Liver (tissue), 8 donors: ENCODE measurements at regions not wholly inside any gene's neighbourhood (a gene's known extent, or its start where the extent isn't known, plus 50 kb on each side); places are given as distances from the start of the nearest gene placed in this dataset.

ENCODE experiments used
- DNase-seq: peaks from one replicate; pipeline ENCODE4 v3.0.0-alpha.2; 2017; ENCODE audit warnings: low spot score
- H3K27ac ChIP-seq, 2 donors: one replicate each; pipeline ENCODE4 v1.7.0; 2013; ENCODE audit warnings: inconsistent platforms in 2 of 2, low read length in 2 of 2, control low read depth in 1 of 2, low read depth in 1 of 2, mild to moderate bottlenecking in 1 of 2
- H3K27me3 ChIP-seq, 4 donors: one replicate each; pipeline versions ENCODE4 v1.6.1 to v1.7.0; 2013; ENCODE audit warnings: low read length in 3 of 4, inconsistent platforms in 1 of 4, mild to moderate bottlenecking in 1 of 4, moderate library complexity in 1 of 4; ENCODE audit not compliant: control insufficient read depth in 4 of 4, insufficient read depth in 4 of 4
- H3K36me3 ChIP-seq, 4 donors: one replicate each; pipeline versions ENCODE4 v1.6.1 to v1.7.0; 2013; ENCODE audit warnings: low read length in 3 of 4, mild to moderate bottlenecking in 3 of 4, low read depth in 1 of 4, moderate library complexity in 1 of 4; ENCODE audit not compliant: control insufficient read depth in 4 of 4, insufficient read depth in 3 of 4
- H3K4me1 ChIP-seq, 4 donors: one replicate each; pipeline versions ENCODE4 v1.6.1 to v1.7.0; 2013; ENCODE audit warnings: low read length in 3 of 4, mild to moderate bottlenecking in 3 of 4, moderate library complexity in 1 of 4; ENCODE audit not compliant: control insufficient read depth in 4 of 4, insufficient read depth in 4 of 4
- H3K4me3 ChIP-seq, 3 donors: one replicate each; pipeline versions ENCODE4 v1.6.1 to v1.7.0; 2013; ENCODE audit warnings: low read length in 3 of 3, control low read depth in 1 of 3, low read depth in 1 of 3, mild to moderate bottlenecking in 1 of 3
- H3K9ac ChIP-seq, 2 donors: one replicate each; pipeline ENCODE4 v1.7.0; 2013; ENCODE audit warnings: low read length in 2 of 2, mild to moderate bottlenecking in 2 of 2, moderate library complexity in 2 of 2, control low read depth in 1 of 2, low read depth in 1 of 2
- H3K9me3 ChIP-seq, 4 donors: one replicate each; pipeline versions ENCODE4 v1.6.1 to v1.7.0; 2013; ENCODE audit warnings: low read length in 3 of 4; ENCODE audit not compliant: control insufficient read depth in 4 of 4
- CTCF ChIP-seq: fragments of 150-350 bp; IDR thresholded peaks from 2 replicates; pipeline ENCODE4 v1.5.1; 2017; ENCODE audit warnings: improper control_type of control experiment, low read depth, low read length; ENCODE audit not compliant: missing input control
- EGR1 ChIP-seq, 2 donors: IDR thresholded peaks; 2 replicates each; pipeline ENCODE4 v1.6.1; 2016 to 2018; ENCODE audit warnings: antibody characterized with exemption in 2 of 2, low read depth in 2 of 2
- FOXA1 ChIP-seq: IDR thresholded peaks from 2 replicates; pipeline ENCODE4 v1.6.1; 2016; ENCODE audit warnings: antibody characterized with exemption
- FOXA2 ChIP-seq: IDR thresholded peaks from 2 replicates; pipeline ENCODE4 v1.6.1; 2016; ENCODE audit warnings: antibody characterized with exemption
- GABPA ChIP-seq, 2 donors: IDR thresholded peaks in 1 of 2; conservative IDR thresholded peaks in 1 of 2; 2 replicates each; pipeline ENCODE4 v1.6.1; 2016; ENCODE audit warnings: antibody characterized with exemption in 2 of 2, mild to moderate bottlenecking in 1 of 2, moderate library complexity in 1 of 2
- HNF4A ChIP-seq, 2 donors: conservative IDR thresholded peaks; 2 replicates each; pipeline ENCODE4 v1.6.1; 2016; ENCODE audit warnings: antibody characterized with exemption in 2 of 2, mild to moderate bottlenecking in 2 of 2
- HNF4G ChIP-seq: IDR thresholded peaks from 2 replicates; pipeline ENCODE4 v1.6.1; 2016; ENCODE audit warnings: antibody characterized with exemption
- JUND ChIP-seq, 2 donors: IDR thresholded peaks; 2 replicates each; pipeline ENCODE4 v1.6.1; 2016; ENCODE audit warnings: antibody characterized with exemption in 2 of 2
- NR2F2 ChIP-seq: IDR thresholded peaks from 2 replicates; pipeline ENCODE4 v1.6.1; 2016; ENCODE audit warnings: antibody characterized with exemption
- RAD21 ChIP-seq, 2 donors: IDR thresholded peaks; 2 replicates each; pipeline ENCODE4 v1.6.1; 2016; ENCODE audit warnings: antibody characterized with exemption in 2 of 2, mild to moderate bottlenecking in 2 of 2
- RXRA ChIP-seq, 2 donors: IDR thresholded peaks; 2 replicates each; pipeline ENCODE4 v1.6.1; 2017 to 2018; ENCODE audit warnings: antibody characterized with exemption in 2 of 2, mild to moderate bottlenecking in 1 of 2
- SP1 ChIP-seq: IDR thresholded peaks from 2 replicates; pipeline ENCODE4 v1.6.1; 2018; ENCODE audit warnings: antibody characterized with exemption, mild to moderate bottlenecking
- TAF1 ChIP-seq: conservative IDR thresholded peaks from 2 replicates; pipeline ENCODE4 v1.6.1; 2016; ENCODE audit warnings: antibody characterized with exemption, mild to moderate bottlenecking
- YY1 ChIP-seq: IDR thresholded peaks from 2 replicates; pipeline ENCODE4 v1.6.1; 2016; ENCODE audit warnings: antibody characterized with exemption, mild to moderate bottlenecking
- WGBS: extraction: QIAGEN DNeasy Blood & Tissue Kit; methylation state at CpG from one replicate; pipeline ENCODE4 v1.1.7; 2013; 5-methylcytosine and 5-hydroxymethylcytosine counted together
- TF ChIP-seq, protein P1 (sequence below): IDR thresholded peaks from 2 replicates; pipeline ENCODE4 v1.6.1; 2016; ENCODE audit warnings: antibody characterized with exemption, mild to moderate bottlenecking
- TF ChIP-seq, protein P2 (sequence below): IDR thresholded peaks from 2 replicates; pipeline ENCODE4 v1.6.1; 2016; ENCODE audit warnings: antibody characterized with exemption
- TF ChIP-seq, protein P3 (sequence below): IDR thresholded peaks from 2 replicates; pipeline ENCODE4 v1.6.1; 2016; ENCODE audit warnings: antibody characterized with exemption
- TF ChIP-seq, protein P4 (sequence below): IDR thresholded peaks from 2 replicates; pipeline ENCODE4 v1.6.1; 2016; ENCODE audit warnings: antibody characterized with exemption
- donor health status: healthy.
- donor health status: healthy.
- donor health status: healthy.
- donor health status: healthy.
- donor health status: healthy.

- DNase-seq: no peak
- H3K4me1 ChIP-seq: no peaks in the 10 kb centered on the region
- H3K9ac ChIP-seq: no peak overlapping the region
- no peak overlapping the region for H3K4me3 ChIP-seq
- H3K9me3 ChIP-seq: no peaks in the 10 kb centered on the region
- no peak overlapping the region for H3K27ac ChIP-seq
- H3K36me3 ChIP-seq: no peaks in the 10 kb centered on the region
- WGBS: 81% methylated on average over 1 of the region's 1 CpG
- peaks cover 0 to 1% (median 0%) of the 10 kb centered on the region in 4 donors for H3K27me3 ChIP-seq
- TF ChIP-seq FOXA2: no peak
- TF ChIP-seq, protein P1, sequence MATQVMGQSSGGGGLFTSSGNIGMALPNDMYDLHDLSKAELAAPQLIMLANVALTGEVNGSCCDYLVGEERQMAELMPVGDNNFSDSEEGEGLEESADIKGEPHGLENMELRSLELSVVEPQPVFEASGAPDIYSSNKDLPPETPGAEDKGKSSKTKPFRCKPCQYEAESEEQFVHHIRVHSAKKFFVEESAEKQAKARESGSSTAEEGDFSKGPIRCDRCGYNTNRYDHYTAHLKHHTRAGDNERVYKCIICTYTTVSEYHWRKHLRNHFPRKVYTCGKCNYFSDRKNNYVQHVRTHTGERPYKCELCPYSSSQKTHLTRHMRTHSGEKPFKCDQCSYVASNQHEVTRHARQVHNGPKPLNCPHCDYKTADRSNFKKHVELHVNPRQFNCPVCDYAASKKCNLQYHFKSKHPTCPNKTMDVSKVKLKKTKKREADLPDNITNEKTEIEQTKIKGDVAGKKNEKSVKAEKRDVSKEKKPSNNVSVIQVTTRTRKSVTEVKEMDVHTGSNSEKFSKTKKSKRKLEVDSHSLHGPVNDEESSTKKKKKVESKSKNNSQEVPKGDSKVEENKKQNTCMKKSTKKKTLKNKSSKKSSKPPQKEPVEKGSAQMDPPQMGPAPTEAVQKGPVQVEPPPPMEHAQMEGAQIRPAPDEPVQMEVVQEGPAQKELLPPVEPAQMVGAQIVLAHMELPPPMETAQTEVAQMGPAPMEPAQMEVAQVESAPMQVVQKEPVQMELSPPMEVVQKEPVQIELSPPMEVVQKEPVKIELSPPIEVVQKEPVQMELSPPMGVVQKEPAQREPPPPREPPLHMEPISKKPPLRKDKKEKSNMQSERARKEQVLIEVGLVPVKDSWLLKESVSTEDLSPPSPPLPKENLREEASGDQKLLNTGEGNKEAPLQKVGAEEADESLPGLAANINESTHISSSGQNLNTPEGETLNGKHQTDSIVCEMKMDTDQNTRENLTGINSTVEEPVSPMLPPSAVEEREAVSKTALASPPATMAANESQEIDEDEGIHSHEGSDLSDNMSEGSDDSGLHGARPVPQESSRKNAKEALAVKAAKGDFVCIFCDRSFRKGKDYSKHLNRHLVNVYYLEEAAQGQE: no peak
- no peak for TF ChIP-seq YY1
- no peak for TF ChIP-seq GABPA (IDR thresholded peaks at IDR 0.05 in 1 of 2, conservative IDR thresholded peaks at IDR 0.05 in 1 of 2)
- no peak for TF ChIP-seq EGR1 (IDR thresholded peaks at IDR 0.05; ENCODE audit: low read depth in 2 of 2)
- no peak for TF ChIP-seq HNF4G
- TF ChIP-seq, protein P2, sequence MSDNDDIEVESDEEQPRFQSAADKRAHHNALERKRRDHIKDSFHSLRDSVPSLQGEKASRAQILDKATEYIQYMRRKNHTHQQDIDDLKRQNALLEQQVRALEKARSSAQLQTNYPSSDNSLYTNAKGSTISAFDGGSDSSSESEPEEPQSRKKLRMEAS: no peak
- TF ChIP-seq, protein P3, sequence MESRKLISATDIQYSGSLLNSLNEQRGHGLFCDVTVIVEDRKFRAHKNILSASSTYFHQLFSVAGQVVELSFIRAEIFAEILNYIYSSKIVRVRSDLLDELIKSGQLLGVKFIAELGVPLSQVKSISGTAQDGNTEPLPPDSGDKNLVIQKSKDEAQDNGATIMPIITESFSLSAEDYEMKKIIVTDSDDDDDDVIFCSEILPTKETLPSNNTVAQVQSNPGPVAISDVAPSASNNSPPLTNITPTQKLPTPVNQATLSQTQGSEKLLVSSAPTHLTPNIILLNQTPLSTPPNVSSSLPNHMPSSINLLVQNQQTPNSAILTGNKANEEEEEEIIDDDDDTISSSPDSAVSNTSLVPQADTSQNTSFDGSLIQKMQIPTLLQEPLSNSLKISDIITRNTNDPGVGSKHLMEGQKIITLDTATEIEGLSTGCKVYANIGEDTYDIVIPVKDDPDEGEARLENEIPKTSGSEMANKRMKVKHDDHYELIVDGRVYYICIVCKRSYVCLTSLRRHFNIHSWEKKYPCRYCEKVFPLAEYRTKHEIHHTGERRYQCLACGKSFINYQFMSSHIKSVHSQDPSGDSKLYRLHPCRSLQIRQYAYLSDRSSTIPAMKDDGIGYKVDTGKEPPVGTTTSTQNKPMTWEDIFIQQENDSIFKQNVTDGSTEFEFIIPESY: no peak
Measured at GRCh38 chr4:135282676-135283075, 1081.1 kb upstream of the PABPC4L start.

DNA sequence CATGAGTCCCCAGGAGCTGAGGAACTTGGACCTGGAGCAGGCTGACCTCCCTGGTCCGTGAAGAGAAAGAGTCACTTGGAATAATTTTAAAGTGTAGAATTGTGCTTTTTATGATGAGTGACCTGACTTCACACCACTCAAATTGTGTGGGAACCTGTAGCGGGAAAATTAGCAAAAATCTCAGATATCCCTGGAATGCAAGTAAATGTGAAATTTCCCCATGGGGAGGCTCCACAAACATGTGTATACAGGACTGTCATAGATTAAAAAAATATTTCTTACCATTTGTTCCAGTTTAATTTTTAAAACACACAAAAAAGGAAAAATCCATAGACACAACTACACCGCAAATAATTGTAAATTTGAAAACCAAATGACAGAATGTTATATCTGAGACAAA, 1079.6 kb upstream of the PABPC4L start:
- DNase-seq: no peak
- H3K27me3 ChIP-seq: peaks cover 0 to 2% (median 0%) of the 10 kb centered on the region in 4 donors
- no peaks in the 10 kb centered on the region for H3K36me3 ChIP-seq
- no peaks in the 10 kb centered on the region for H3K9me3 ChIP-seq
- no peaks in the 10 kb centered on the region for H3K4me1 ChIP-seq
- no peak overlapping the region for H3K4me3 ChIP-seq
- WGBS: 78% methylated on average over 3 of the region's 3 CpGs
- TF ChIP-seq HNF4A (conservative IDR thresholded peaks at IDR 0.05) (no peak), JUND (IDR thresholded peaks at IDR 0.05) (no peak), FOXA2 (no peak), YY1 (no peak), GABPA (IDR thresholded peaks at IDR 0.05 in 1 of 2, conservative IDR thresholded peaks at IDR 0.05 in 1 of 2) (no peak), NR2F2 (no peak), HNF4G (no peak), TAF1 (no peak), EGR1 (IDR thresholded peaks at IDR 0.05; ENCODE audit: low read depth in 2 of 2) (no peak), FOXA1 (no peak), RAD21 (IDR thresholded peaks at IDR 0.05) (no peak), RXRA (IDR thresholded peaks at IDR 0.05) (no peak), SP1 (no peak), CTCF (no peak)
- TF ChIP-seq, protein P2: no peak
- TF ChIP-seq, protein P1: no peak
- TF ChIP-seq, protein P4, sequence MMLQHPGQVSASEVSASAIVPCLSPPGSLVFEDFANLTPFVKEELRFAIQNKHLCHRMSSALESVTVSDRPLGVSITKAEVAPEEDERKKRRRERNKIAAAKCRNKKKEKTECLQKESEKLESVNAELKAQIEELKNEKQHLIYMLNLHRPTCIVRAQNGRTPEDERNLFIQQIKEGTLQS: no peak
- TF ChIP-seq, protein P3: no peak
- no peak overlapping the region for H3K27ac ChIP-seq
- no peak overlapping the region for H3K9ac ChIP-seq
